HepG2 (cell line): ENCODE measurements at regions not wholly inside any gene's neighbourhood (a gene's known extent, or its start where the extent isn't known, plus 50 kb on each side); places are given as distances from the start of the nearest gene placed in this dataset.

ENCODE experiments used
- BRD4 ChIP-seq: sonication (generic); formaldehyde crosslinking; IDR thresholded peaks from 2 replicates; pipeline ENCODE4 v1.4.0; 2020; ENCODE audit warnings: missing genetic modification reagents
- GTF3A ChIP-seq: sonication (generic); formaldehyde crosslinking; conservative IDR thresholded peaks from 2 replicates; pipeline ENCODE4 v1.4.0; 2020; ENCODE audit warnings: mild to moderate bottlenecking, missing genetic modification reagents
- ISL2 ChIP-seq: sonication (generic); formaldehyde crosslinking; IDR thresholded peaks from 2 replicates; pipeline ENCODE4 v1.5.0; 2020; ENCODE audit warnings: missing genetic modification reagents
- PHF21A ChIP-seq: sonication (generic); formaldehyde crosslinking; IDR thresholded peaks from 2 replicates; pipeline ENCODE4 v1.5.0; 2020; ENCODE audit warnings: mild to moderate bottlenecking, missing genetic modification reagents
- POLR2G ChIP-seq: fragments of 200-400 bp; formaldehyde crosslinking; IDR thresholded peaks from 2 replicates; pipeline ENCODE4 v1.6.1; 2018; ENCODE audit warnings: mild to moderate bottlenecking, low read depth, low read length, moderate library complexity
- SOX6 ChIP-seq, 2 experiments: fragments of 450-650 bp in 1 of 2; sonication (generic) in 1 of 2; formaldehyde crosslinking in 1 of 2; IDR thresholded peaks; 2 replicates each; pipeline versions ENCODE4 v1.4.0 to v1.6.1; 2017 to 2020; ENCODE audit warnings: antibody characterized with exemption in 1 of 2, mild to moderate bottlenecking in 1 of 2, missing genetic modification reagents in 1 of 2
- XRCC5 ChIP-seq: fragments of 200-400 bp; formaldehyde crosslinking; optimal IDR thresholded peaks from 2 replicates; pipeline ENCODE3; 2017; ENCODE audit warnings: mild to moderate bottlenecking, low read length
- ZFP62 ChIP-seq: sonication (generic); formaldehyde crosslinking; IDR thresholded peaks from 2 replicates; pipeline ENCODE4 v1.4.0; 2020; ENCODE audit warnings: missing genetic modification reagents
- ZNF251 ChIP-seq: sonication (generic); formaldehyde crosslinking; IDR thresholded peaks from 2 replicates; pipeline ENCODE4 v1.9.0; 2021; ENCODE audit warnings: mild to moderate bottlenecking, missing genetic modification reagents
- ZNF441 ChIP-seq: sonication (generic); formaldehyde crosslinking; IDR thresholded peaks from 2 replicates; pipeline ENCODE4 v1.7.0; 2021; ENCODE audit warnings: missing genetic modification reagents, borderline replicate concordance
- ZNF792 ChIP-seq: IDR thresholded peaks from 2 replicates; pipeline ENCODE4 v1.6.1; 2016
- TF ChIP-seq, protein P1 (sequence below): sonication (generic); formaldehyde crosslinking; IDR thresholded peaks from 2 replicates; pipeline ENCODE4 v1.5.1; 2020; ENCODE audit warnings: missing genetic modification reagents, mild to moderate bottlenecking, borderline replicate concordance
- TF ChIP-seq, protein P2 (sequence below): sonication (generic); formaldehyde crosslinking; IDR thresholded peaks from 2 replicates; pipeline ENCODE4 v1.5.1; 2020; ENCODE audit warnings: mild to moderate bottlenecking, missing genetic modification reagents, moderate library complexity
- TF ChIP-seq, protein P3 (sequence below): sonication (generic); formaldehyde crosslinking; IDR thresholded peaks from 2 replicates; pipeline ENCODE4 v1.4.0; 2020; ENCODE audit warnings: missing genetic modification reagents, borderline replicate concordance
- TF ChIP-seq, protein P4 (sequence below): sonication (generic); formaldehyde crosslinking; conservative IDR thresholded peaks from 2 replicates; pipeline ENCODE4 v1.4.0; 2020; ENCODE audit warnings: mild to moderate bottlenecking, missing genetic modification reagents, moderate library complexity
- TF ChIP-seq, protein P5 (sequence below): sonication (generic); formaldehyde crosslinking; IDR thresholded peaks from 2 replicates; pipeline ENCODE4 v1.4.0; 2020; ENCODE audit warnings: missing genetic modification reagents, mild to moderate bottlenecking, borderline replicate concordance
- TF ChIP-seq, protein P6 (sequence below): sonication (generic); formaldehyde crosslinking; IDR thresholded peaks from 2 replicates; pipeline ENCODE4 v1.8.0; 2022; ENCODE audit warnings: mild to moderate bottlenecking, missing genetic modification reagents

DNA sequence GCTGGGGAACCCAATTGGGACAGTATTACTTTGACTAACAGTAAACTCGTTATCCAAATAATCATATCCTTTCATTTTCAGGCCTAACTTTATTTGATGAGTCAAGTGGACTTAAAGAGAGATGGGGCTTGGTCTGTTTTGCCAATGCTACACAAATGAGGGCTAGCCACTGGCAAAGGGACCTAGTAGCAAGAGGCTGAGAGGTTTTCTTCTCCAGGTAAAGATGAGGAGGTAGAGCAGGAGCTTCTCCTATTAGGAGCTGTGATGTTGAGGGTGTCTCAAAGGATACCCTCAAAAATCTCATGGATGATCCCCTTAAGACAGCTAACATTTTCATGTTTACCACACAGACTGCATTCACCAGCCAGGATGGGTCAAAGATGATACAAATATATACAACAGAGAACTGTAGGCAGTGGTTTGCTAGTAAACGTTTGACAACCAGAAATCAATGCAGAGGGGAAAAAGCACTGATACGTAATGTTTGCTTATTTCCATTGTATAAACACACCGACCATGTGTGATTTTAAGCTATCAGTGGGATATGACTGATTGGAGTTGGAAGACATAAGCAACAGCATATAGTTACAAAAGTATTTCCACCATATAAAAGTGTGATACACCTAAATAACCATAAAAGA lies 153.3 kb downstream of the IBTK start (continued):
- TF ChIP-seq, protein P1, sequence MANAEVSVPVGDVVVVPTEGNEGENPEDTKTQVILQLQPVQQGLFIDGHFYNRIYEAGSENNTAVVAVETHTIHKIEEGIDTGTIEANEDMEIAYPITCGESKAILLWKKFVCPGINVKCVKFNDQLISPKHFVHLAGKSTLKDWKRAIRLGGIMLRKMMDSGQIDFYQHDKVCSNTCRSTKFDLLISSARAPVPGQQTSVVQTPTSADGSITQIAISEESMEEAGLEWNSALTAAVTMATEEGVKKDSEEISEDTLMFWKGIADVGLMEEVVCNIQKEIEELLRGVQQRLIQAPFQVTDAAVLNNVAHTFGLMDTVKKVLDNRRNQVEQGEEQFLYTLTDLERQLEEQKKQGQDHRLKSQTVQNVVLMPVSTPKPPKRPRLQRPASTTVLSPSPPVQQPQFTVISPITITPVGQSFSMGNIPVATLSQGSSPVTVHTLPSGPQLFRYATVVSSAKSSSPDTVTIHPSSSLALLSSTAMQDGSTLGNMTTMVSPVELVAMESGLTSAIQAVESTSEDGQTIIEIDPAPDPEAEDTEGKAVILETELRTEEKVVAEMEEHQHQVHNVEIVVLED (CRISPR knock-in tag) = peak; percentile 33; the same call in 1 of the 2 replicates
- TF ChIP-seq GTF3A = no peak
- TF ChIP-seq, protein P2, sequence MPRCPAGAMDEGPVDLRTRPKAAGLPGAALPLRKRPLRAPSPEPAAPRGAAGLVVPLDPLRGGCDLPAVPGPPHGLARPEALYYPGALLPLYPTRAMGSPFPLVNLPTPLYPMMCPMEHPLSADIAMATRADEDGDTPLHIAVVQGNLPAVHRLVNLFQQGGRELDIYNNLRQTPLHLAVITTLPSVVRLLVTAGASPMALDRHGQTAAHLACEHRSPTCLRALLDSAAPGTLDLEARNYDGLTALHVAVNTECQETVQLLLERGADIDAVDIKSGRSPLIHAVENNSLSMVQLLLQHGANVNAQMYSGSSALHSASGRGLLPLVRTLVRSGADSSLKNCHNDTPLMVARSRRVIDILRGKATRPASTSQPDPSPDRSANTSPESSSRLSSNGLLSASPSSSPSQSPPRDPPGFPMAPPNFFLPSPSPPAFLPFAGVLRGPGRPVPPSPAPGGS (CRISPR knock-in tag) = no peak
- no peak for TF ChIP-seq XRCC5
- peak; percentile 53; the same call in 1 of the 2 replicates for TF ChIP-seq PHF21A (CRISPR knock-in tag)
- TF ChIP-seq, protein P3, sequence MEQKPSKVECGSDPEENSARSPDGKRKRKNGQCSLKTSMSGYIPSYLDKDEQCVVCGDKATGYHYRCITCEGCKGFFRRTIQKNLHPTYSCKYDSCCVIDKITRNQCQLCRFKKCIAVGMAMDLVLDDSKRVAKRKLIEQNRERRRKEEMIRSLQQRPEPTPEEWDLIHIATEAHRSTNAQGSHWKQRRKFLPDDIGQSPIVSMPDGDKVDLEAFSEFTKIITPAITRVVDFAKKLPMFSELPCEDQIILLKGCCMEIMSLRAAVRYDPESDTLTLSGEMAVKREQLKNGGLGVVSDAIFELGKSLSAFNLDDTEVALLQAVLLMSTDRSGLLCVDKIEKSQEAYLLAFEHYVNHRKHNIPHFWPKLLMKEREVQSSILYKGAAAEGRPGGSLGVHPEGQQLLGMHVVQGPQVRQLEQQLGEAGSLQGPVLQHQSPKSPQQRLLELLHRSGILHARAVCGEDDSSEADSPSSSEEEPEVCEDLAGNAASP = no peak
- TF ChIP-seq ZNF441 (CRISPR knock-in tag) = no peak
- TF ChIP-seq ZFP62 = no peak
- TF ChIP-seq, protein P4, sequence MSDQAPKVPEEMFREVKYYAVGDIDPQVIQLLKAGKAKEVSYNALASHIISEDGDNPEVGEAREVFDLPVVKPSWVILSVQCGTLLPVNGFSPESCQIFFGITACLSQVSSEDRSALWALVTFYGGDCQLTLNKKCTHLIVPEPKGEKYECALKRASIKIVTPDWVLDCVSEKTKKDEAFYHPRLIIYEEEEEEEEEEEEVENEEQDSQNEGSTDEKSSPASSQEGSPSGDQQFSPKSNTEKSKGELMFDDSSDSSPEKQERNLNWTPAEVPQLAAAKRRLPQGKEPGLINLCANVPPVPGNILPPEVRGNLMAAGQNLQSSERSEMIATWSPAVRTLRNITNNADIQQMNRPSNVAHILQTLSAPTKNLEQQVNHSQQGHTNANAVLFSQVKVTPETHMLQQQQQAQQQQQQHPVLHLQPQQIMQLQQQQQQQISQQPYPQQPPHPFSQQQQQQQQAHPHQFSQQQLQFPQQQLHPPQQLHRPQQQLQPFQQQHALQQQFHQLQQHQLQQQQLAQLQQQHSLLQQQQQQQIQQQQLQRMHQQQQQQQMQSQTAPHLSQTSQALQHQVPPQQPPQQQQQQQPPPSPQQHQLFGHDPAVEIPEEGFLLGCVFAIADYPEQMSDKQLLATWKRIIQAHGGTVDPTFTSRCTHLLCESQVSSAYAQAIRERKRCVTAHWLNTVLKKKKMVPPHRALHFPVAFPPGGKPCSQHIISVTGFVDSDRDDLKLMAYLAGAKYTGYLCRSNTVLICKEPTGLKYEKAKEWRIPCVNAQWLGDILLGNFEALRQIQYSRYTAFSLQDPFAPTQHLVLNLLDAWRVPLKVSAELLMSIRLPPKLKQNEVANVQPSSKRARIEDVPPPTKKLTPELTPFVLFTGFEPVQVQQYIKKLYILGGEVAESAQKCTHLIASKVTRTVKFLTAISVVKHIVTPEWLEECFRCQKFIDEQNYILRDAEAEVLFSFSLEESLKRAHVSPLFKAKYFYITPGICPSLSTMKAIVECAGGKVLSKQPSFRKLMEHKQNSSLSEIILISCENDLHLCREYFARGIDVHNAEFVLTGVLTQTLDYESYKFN (CRISPR knock-in tag) = peak; percentile 95
- TF ChIP-seq ZNF251 = no peak
- TF ChIP-seq ZNF792 (CRISPR knock-in tag) = peak; percentile 51; the same call in 1 of the 2 replicates
- TF ChIP-seq POLR2G = no peak
- TF ChIP-seq ISL2 (CRISPR knock-in tag) = peak; percentile 91
- TF ChIP-seq, protein P5, sequence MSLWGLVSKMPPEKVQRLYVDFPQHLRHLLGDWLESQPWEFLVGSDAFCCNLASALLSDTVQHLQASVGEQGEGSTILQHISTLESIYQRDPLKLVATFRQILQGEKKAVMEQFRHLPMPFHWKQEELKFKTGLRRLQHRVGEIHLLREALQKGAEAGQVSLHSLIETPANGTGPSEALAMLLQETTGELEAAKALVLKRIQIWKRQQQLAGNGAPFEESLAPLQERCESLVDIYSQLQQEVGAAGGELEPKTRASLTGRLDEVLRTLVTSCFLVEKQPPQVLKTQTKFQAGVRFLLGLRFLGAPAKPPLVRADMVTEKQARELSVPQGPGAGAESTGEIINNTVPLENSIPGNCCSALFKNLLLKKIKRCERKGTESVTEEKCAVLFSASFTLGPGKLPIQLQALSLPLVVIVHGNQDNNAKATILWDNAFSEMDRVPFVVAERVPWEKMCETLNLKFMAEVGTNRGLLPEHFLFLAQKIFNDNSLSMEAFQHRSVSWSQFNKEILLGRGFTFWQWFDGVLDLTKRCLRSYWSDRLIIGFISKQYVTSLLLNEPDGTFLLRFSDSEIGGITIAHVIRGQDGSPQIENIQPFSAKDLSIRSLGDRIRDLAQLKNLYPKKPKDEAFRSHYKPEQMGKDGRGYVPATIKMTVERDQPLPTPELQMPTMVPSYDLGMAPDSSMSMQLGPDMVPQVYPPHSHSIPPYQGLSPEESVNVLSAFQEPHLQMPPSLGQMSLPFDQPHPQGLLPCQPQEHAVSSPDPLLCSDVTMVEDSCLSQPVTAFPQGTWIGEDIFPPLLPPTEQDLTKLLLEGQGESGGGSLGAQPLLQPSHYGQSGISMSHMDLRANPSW (CRISPR knock-in tag) = no peak
- TF ChIP-seq SOX6 (IDR thresholded peaks at IDR 0.05) = no peak
- peak; percentile 85 for TF ChIP-seq SOX6 (CRISPR knock-in tag; IDR thresholded peaks at IDR 0.05)
- TF ChIP-seq, protein P6, sequence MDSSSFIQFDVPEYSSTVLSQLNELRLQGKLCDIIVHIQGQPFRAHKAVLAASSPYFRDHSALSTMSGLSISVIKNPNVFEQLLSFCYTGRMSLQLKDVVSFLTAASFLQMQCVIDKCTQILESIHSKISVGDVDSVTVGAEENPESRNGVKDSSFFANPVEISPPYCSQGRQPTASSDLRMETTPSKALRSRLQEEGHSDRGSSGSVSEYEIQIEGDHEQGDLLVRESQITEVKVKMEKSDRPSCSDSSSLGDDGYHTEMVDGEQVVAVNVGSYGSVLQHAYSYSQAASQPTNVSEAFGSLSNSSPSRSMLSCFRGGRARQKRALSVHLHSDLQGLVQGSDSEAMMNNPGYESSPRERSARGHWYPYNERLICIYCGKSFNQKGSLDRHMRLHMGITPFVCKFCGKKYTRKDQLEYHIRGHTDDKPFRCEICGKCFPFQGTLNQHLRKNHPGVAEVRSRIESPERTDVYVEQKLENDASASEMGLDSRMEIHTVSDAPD (CRISPR knock-in tag) = peak; percentile 42; the same call in 1 of the 2 replicates
- peak; percentile 38; the same call in 1 of the 2 replicates for TF ChIP-seq BRD4 (CRISPR knock-in tag)
